Dedifferentiated amniotic fluid mesenchymal stem cell (primary cell): ENCODE measurements at regions not wholly inside any gene's neighbourhood (a gene's known extent, or its start where the extent isn't known, plus 50 kb on each side); places are given as distances from the start of the nearest gene placed in this dataset.

Source experiments
- DNase-seq: peaks from one replicate; pipeline ENCODE4 v3.0.0-alpha.2; 2016; ENCODE audit errors: extremely low spot score

- no peak for DNase-seq
These were observed 1007.9 kb upstream of the TENM4 start for GRCh38 chr11:80448709-80449108.

GRCh38 chr11:80443177-80443576 is 1002.3 kb upstream of the TENM4 start:
- DNase-seq: no peak

- no peak for DNase-seq
These were observed 1001.0 kb upstream of the TENM4 start for GRCh38 chr11:80441821-80442220.

- no peak for DNase-seq
These were observed 1000.0 kb upstream of the TENM4 start for GRCh38 chr11:80440835-80441234.

GRCh38 chr11:80436547-80436946 is 995.7 kb upstream of the TENM4 start:
- no peak for DNase-seq

GRCh38 chr11:80435345-80435744 is 994.5 kb upstream of the TENM4 start:
- no peak for DNase-seq

GRCh38 chr11:80432057-80432456 is 991.2 kb upstream of the TENM4 start:
- DNase-seq: no peak

GRCh38 chr11:80424012-80424695 is 983.3 kb upstream of the TENM4 start:
- DNase-seq: no peak

- no peak for DNase-seq
These were observed 979.5 kb upstream of the TENM4 start for GRCh38 chr11:80420374-80420773.

- no peak for DNase-seq
These were observed 976.9 kb upstream of the TENM4 start for GRCh38 chr11:80417681-80418080.

- DNase-seq: no peak
These were observed 974.8 kb upstream of the TENM4 start for GRCh38 chr11:80415580-80415979.

- DNase-seq: no peak
These were observed 973.6 kb upstream of the TENM4 start for GRCh38 chr11:80414181-80415165.

- no peak for DNase-seq
These were observed 971.8 kb upstream of the TENM4 start for GRCh38 chr11:80412604-80413003.

- DNase-seq: no peak
These were observed 952.4 kb upstream of the TENM4 start for GRCh38 chr11:80393210-80393609.

GRCh38 chr11:80390505-80390904 is 949.7 kb upstream of the TENM4 start:
- DNase-seq: no peak

- no peak for DNase-seq
These were observed 947.7 kb upstream of the TENM4 start for GRCh38 chr11:80388536-80388935.

- no peak for DNase-seq
These were observed 947.3 kb upstream of the TENM4 start for GRCh38 chr11:80388130-80388529.

- DNase-seq: no peak
These were observed 942.8 kb upstream of the TENM4 start for GRCh38 chr11:80383655-80384054.

- no peak for DNase-seq
These were observed 938.9 kb upstream of the TENM4 start for GRCh38 chr11:80379620-80380278.

GRCh38 chr11:80371931-80372330 is 931.1 kb upstream of the TENM4 start:
- DNase-seq: no peak

GRCh38 chr11:80365980-80366379 is 925.1 kb upstream of the TENM4 start:
- no peak for DNase-seq

- no peak for DNase-seq
These were observed 924.4 kb upstream of the TENM4 start for GRCh38 chr11:80365076-80365725.
